ENCODE measurements at regions not wholly inside any gene's neighbourhood (a gene's known extent, or its start where the extent isn't known, plus 50 kb on each side); places are given as distances from the start of the nearest gene placed in this dataset.

DNA sequence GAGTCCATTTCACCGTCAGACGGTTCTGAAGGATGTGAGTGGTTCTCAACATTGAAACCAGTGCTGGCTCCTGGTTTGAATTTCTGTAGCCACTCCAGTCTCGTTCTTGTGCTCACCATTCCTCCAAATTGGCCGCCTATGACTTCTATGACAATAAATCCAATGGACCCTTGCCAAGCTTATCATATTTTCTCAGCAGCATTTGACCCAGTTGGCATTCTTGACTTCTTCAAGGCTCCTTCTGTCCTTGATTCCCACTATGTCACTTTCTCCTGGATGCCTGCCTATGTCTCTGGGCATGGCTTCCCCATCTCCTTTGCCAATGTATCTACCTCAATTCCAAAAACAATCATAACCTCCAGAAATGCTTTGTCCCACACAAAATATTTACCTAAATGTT, 756.0 kb upstream of the NRSN1 start:
- TF ChIP-seq GATA3 (IDR thresholded peaks at IDR 0.05; ENCODE audit: low read depth, low read length) (no peak), GATA2 (IDR thresholded peaks at IDR 0.05; ENCODE audit: low read depth, low read length) (no peak)
